Mucosa of descending colon (tissue), 3 donors: ENCODE measurements at regions not wholly inside any gene's neighbourhood (a gene's known extent, or its start where the extent isn't known, plus 50 kb on each side); places are given as distances from the start of the nearest gene placed in this dataset.

ENCODE experiments used
- ATAC-seq: fragments of 200-7000 bp; cut with Tn5 transposase; one replicate; pipeline ENCODE4 v1.9.1; 2020; ENCODE audit warnings: mild to moderate bottlenecking, moderate library complexity
- DNase-seq, 3 donors: peaks; one replicate each; pipeline ENCODE4 v3.0.0-alpha.2; 2020
- H3K36me3 ChIP-seq: fragments of 200-600 bp; one replicate; pipeline ENCODE4 v1.8.0; 2021; ENCODE audit warnings: low read depth, mild to moderate bottlenecking
- H3K4me1 ChIP-seq: fragments of 200-600 bp; one replicate; pipeline ENCODE4 v1.8.0; 2021; ENCODE audit warnings: low read depth, mild to moderate bottlenecking
- H3K4me3 ChIP-seq: fragments of 200-600 bp; one replicate; pipeline ENCODE4 v1.8.0; 2021; ENCODE audit warnings: mild to moderate bottlenecking
- H3K9me3 ChIP-seq: fragments of 200-600 bp; one replicate; pipeline ENCODE4 v1.8.0; 2021; ENCODE audit warnings: mild to moderate bottlenecking
- intact Hi-C, 2 donors: fragments of 100-400 bp; cut with DNase I in 1 of 2; cut with micrococcal nuclease in 1 of 2; formaldehyde crosslinking; loops; one replicate each; pipeline versions ENCODE4 v1.11.0 to v1.11.1; 2022; cut with DNase I, micrococcal nuclease
- TF ChIP-seq, protein P1 (sequence below): fragments of 200-600 bp; IDR thresholded peaks from one replicate; pipeline ENCODE4 v1.8.0; 2022; ENCODE audit warnings: antibody characterized with exemption, mild to moderate bottlenecking
- donor health status: DM: no; HTN: no; CAD: no; lungs with moderate emphysema.
- donor health status: DM: no; HTN: no; CAD: no.
- donor health status: DM: no; HTN: yes; CAD: no.

- Histone ChIP-seq H3K36me3 (no peaks in the 10 kb centered on the region), H3K4me1 (no peaks in the 10 kb centered on the region), H3K9me3 (no peaks in the 10 kb centered on the region), H3K4me3 (no peak overlapping the region)
- TF ChIP-seq, protein P1, sequence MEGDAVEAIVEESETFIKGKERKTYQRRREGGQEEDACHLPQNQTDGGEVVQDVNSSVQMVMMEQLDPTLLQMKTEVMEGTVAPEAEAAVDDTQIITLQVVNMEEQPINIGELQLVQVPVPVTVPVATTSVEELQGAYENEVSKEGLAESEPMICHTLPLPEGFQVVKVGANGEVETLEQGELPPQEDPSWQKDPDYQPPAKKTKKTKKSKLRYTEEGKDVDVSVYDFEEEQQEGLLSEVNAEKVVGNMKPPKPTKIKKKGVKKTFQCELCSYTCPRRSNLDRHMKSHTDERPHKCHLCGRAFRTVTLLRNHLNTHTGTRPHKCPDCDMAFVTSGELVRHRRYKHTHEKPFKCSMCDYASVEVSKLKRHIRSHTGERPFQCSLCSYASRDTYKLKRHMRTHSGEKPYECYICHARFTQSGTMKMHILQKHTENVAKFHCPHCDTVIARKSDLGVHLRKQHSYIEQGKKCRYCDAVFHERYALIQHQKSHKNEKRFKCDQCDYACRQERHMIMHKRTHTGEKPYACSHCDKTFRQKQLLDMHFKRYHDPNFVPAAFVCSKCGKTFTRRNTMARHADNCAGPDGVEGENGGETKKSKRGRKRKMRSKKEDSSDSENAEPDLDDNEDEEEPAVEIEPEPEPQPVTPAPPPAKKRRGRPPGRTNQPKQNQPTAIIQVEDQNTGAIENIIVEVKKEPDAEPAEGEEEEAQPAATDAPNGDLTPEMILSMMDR, result no peak
- ATAC-seq, result no peak
- intact Hi-C loops, result no loop called here
- no peak for DNase-seq
Observed at GRCh38 chr10:78502210-78502936, 468.7 kb downstream of the RPS24 start.

- Histone ChIP-seq H3K36me3 (no peaks in the 10 kb centered on the region), H3K4me3 (no peak overlapping the region), H3K9me3 (no peaks in the 10 kb centered on the region), H3K4me1 (no peaks in the 10 kb centered on the region)
- DNase-seq (no peak), ATAC-seq (no peak)
- TF ChIP-seq, protein P1, result no peak
- intact Hi-C loops, result no loop called here
Observed at GRCh38 chr10:78504181-78504580, 470.5 kb downstream of the RPS24 start.

DNA sequence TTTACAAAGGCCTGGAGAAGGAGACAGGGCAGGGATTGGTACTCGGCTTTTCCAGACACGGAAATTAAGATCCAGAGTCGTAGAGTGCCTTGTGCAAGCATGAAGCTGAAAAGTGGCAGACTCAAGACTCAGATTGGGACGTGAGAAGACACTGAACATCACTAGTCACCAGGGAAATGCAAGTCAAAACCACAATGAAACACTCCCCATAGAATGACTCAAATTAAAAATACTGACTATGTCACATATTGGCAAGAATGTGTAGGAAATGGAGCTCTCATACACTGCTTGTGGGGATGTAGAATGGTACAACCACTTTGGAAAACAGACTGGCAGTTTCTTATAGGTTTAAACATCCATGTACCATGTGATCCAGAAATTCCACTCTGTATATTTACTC lies 472.0 kb downstream of the RPS24 start:
- DNase-seq (no peak), ATAC-seq (no peak)
- Histone ChIP-seq H3K4me1 (no peaks in the 10 kb centered on the region), H3K4me3 (no peak overlapping the region), H3K9me3 (no peaks in the 10 kb centered on the region), H3K36me3 (no peaks in the 10 kb centered on the region)
- intact Hi-C loops, result no loop called here
- TF ChIP-seq, protein P1, result no peak

DNA sequence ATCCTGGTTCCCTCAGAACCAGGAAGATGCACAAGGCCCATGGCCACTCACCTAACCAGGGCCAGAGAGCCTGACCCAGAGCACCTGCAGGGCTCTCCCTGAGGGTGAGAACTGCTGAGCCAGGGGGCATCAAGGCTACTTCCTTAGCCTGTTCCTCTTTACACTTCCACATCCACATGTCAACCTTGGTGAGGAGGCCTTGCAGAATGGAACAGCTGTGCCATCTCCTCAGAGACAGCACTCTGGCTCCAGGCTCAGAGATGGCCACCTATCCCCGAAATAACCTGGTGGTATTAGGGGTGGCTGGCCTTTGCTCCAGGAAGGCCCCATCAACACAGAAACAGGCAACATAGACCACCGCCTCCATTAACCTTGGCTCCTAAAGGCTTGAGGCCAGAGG lies 473.0 kb downstream of the RPS24 start:
- no peaks in the 10 kb centered on the region for H3K36me3 ChIP-seq
- no peaks in the 10 kb centered on the region for H3K4me1 ChIP-seq
- ATAC-seq (no peak), DNase-seq (no peak)
- H3K9me3 ChIP-seq, result no peaks in the 10 kb centered on the region
- intact Hi-C loops, result no loop called here
- H3K4me3 ChIP-seq, result no peak overlapping the region
- TF ChIP-seq, protein P1, result no peak

GRCh38 chr10:78507510-78508160 lies 474.0 kb downstream of the RPS24 start:
- TF ChIP-seq, protein P1, result no peak
- no peak for DNase-seq
- no peaks in the 10 kb centered on the region for H3K9me3 ChIP-seq
- no peak for ATAC-seq
- H3K4me1 ChIP-seq, result no peaks in the 10 kb centered on the region
- H3K4me3 ChIP-seq, result no peak overlapping the region
- H3K36me3 ChIP-seq, result no peaks in the 10 kb centered on the region
- intact Hi-C loops, result no loop called here
